WTC11 (cell line): ENCODE measurements at regions not wholly inside any gene's neighbourhood (a gene's known extent, or its start where the extent isn't known, plus 50 kb on each side); places are given as distances from the start of the nearest gene placed in this dataset.

ENCODE experiments used
- ATAC-seq: fragments of 200-7000 bp; cut with Tn5 transposase; 2 replicates; pipeline ENCODE4 v1.10.0; 2021; ENCODE audit warnings: mild to moderate bottlenecking, moderate library complexity
- CTCF ChIA-PET: fragments of 300-600 bp; sonication (Branson Sonifier 250); formaldehyde crosslinking; loops from one replicate; lab custom pipeline; 2021; ENCODE audit warnings: antibody characterized with exemption; lab: Charles Lee
- POLR2A ChIA-PET: fragments of 350-600 bp; sonication (Branson Sonifier 250); formaldehyde crosslinking; loops from one replicate; lab custom pipeline; 2021; ENCODE audit warnings: antibody characterized with exemption; lab: Charles Lee
- DNase-seq: peaks from one replicate; pipeline ENCODE4 v3.0.0; 2021; ENCODE audit warnings: low spot score
- H3K27ac Mint-ChIP-seq: 2 replicates; pipeline ENCODE4 v1.8.0; 2021; ENCODE audit warnings: mixed read lengths
- H3K27me3 Mint-ChIP-seq: 2 replicates; pipeline ENCODE4 v1.8.0; 2021; ENCODE audit warnings: low read depth, mild to moderate bottlenecking, moderate library complexity, mixed read lengths
- H3K36me3 Mint-ChIP-seq: 2 replicates; pipeline ENCODE4 v1.8.0; 2021; ENCODE audit warnings: mixed read lengths
- H3K4me1 Mint-ChIP-seq: 2 replicates; pipeline ENCODE4 v1.8.0; 2022; ENCODE audit warnings: mixed read lengths
- H3K4me3 Mint-ChIP-seq: 2 replicates; pipeline ENCODE4 v1.8.0; 2021; ENCODE audit warnings: mild to moderate bottlenecking, moderate library complexity, mixed read lengths
- H3K9me3 Mint-ChIP-seq: 2 replicates; pipeline ENCODE4 v1.8.0; 2021; ENCODE audit warnings: mixed read lengths
- ATF1 ChIP-seq: sonication (generic); formaldehyde crosslinking; IDR thresholded peaks from 2 replicates; pipeline ENCODE4 v1.8.1; 2023; ENCODE audit warnings: mild to moderate bottlenecking, moderate library complexity, missing genetic modification reagents
- ELF4 ChIP-seq: sonication (generic); formaldehyde crosslinking; IDR thresholded peaks from 2 replicates; pipeline ENCODE4 v1.8.1; 2022; ENCODE audit warnings: low read depth, mild to moderate bottlenecking, moderate library complexity, missing genetic modification reagents
- ESRRA ChIP-seq: sonication (generic); formaldehyde crosslinking; IDR thresholded peaks from 2 replicates; pipeline ENCODE4 v1.8.1; 2022; ENCODE audit warnings: mild to moderate bottlenecking, missing genetic modification reagents, borderline replicate concordance
- ETV6 ChIP-seq: sonication (generic); formaldehyde crosslinking; IDR thresholded peaks from 2 replicates; pipeline ENCODE4 v1.8.1; 2022; ENCODE audit warnings: mild to moderate bottlenecking, missing genetic modification reagents
- FOXJ3 ChIP-seq: sonication (generic); formaldehyde crosslinking; IDR thresholded peaks from 2 replicates; pipeline ENCODE4 v1.9.0; 2021; ENCODE audit warnings: missing genetic modification reagents, mild to moderate bottlenecking, borderline replicate concordance
- GTF2I ChIP-seq: fragments of 250-450 bp; sonication (Bioruptor Pico); conservative IDR thresholded peaks from 2 replicates; pipeline ENCODE4 v1.4.0; 2021; ENCODE audit warnings: mild to moderate bottlenecking
- JAZF1 ChIP-seq: fragments of 250-450 bp; sonication (Bioruptor Pico); IDR thresholded peaks from 2 replicates; pipeline ENCODE4 v1.9.0; 2021; ENCODE audit warnings: moderate library complexity, mild to moderate bottlenecking, inconsistent platforms
- SMAD4 ChIP-seq: sonication (generic); formaldehyde crosslinking; IDR thresholded peaks from 2 replicates; pipeline ENCODE4 v1.8.0; 2022; ENCODE audit warnings: mild to moderate bottlenecking, missing genetic modification reagents
- SOX15 ChIP-seq: fragments of 250-450 bp; sonication (Bioruptor Pico); IDR thresholded peaks from 2 replicates; pipeline ENCODE4 v1.9.0; 2021; ENCODE audit warnings: mild to moderate bottlenecking
- TP53 ChIP-seq: sonication (generic); formaldehyde crosslinking; IDR thresholded peaks from 2 replicates; pipeline ENCODE4 v1.8.1; 2023; ENCODE audit warnings: mild to moderate bottlenecking, missing genetic modification reagents
- ZNF396 ChIP-seq: fragments of 250-450 bp; sonication (Bioruptor Pico); IDR thresholded peaks from 2 replicates; pipeline ENCODE4 v1.8.0; 2021; ENCODE audit warnings: mild to moderate bottlenecking, moderate library complexity, borderline replicate concordance
- ZNF416 ChIP-seq: fragments of 250-450 bp; sonication (Bioruptor Pico); IDR thresholded peaks from 2 replicates; pipeline ENCODE4 v1.9.0; 2021; ENCODE audit warnings: mild to moderate bottlenecking, inconsistent platforms
- TF ChIP-seq, protein P1 (sequence below): sonication (generic); formaldehyde crosslinking; conservative IDR thresholded peaks from 2 replicates; pipeline ENCODE4 v1.8.1; 2022; ENCODE audit warnings: mild to moderate bottlenecking, missing genetic modification reagents
- TF ChIP-seq, protein P2 (sequence below): fragments of 250-450 bp; sonication (Bioruptor Pico); IDR thresholded peaks from 2 replicates; pipeline ENCODE4 v1.9.0; 2021; ENCODE audit warnings: mild to moderate bottlenecking
- TF ChIP-seq, protein P3 (sequence below): sonication (generic); formaldehyde crosslinking; IDR thresholded peaks from 2 replicates; pipeline ENCODE4 v1.8.1; 2022; ENCODE audit warnings: low read depth, missing genetic modification reagents, borderline replicate concordance
- TF ChIP-seq, protein P4 (sequence below): sonication (generic); formaldehyde crosslinking; conservative IDR thresholded peaks from 2 replicates; pipeline ENCODE4 v1.8.1; 2023; ENCODE audit warnings: mild to moderate bottlenecking, low read depth, missing genetic modification reagents, moderate library complexity
- TF ChIP-seq, protein P5 (sequence below): fragments of 250-450 bp; sonication (Bioruptor Pico); IDR thresholded peaks from 2 replicates; pipeline ENCODE4 v1.8.0; 2021; ENCODE audit warnings: mild to moderate bottlenecking
- TF ChIP-seq, protein P6 (sequence below): fragments of 250-450 bp; sonication (Bioruptor Pico); IDR thresholded peaks from 2 replicates; pipeline ENCODE4 v1.9.0; 2021; ENCODE audit warnings: mild to moderate bottlenecking
- TF ChIP-seq, protein P7 (sequence below): fragments of 250-450 bp; sonication (Bioruptor Pico); IDR thresholded peaks from 2 replicates; pipeline ENCODE4 v1.9.0; 2021; ENCODE audit warnings: moderate library complexity, mild to moderate bottlenecking, inconsistent platforms, borderline replicate concordance

DNA sequence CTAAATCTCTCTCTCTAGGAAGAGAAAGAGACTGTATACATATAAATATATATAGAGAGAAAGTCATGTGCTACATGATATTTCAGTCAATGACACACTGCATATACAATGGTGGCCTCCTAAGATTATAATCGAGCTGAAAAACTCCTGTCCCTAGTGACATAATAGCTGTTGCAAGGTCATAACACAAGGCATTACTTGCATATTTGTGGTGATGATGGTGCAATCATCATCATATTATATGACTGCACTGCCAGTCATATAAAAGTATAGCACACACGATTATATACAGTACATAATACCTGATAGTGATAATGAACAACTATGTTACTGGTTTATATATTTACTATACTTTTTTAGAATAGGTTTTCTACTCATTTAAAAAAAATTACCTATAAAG, 316.7 kb downstream of the FGFR2 start:
- POLR2A ChIA-PET: no interaction called here
- Mint-ChIP-seq H3K27ac (no peak overlapping the region), H3K9me3 (peaks cover 10% of the 10 kb centered on the region), H3K4me3 (no peak overlapping the region), H3K27me3 (no peaks in the 10 kb centered on the region), H3K4me1 (peaks cover 36% of the 10 kb centered on the region), H3K36me3 (peaks cover 2% of the 10 kb centered on the region)
- CTCF ChIA-PET: no interaction called here
- ATAC-seq (no peak), DNase-seq (no peak)
- TF ChIP-seq, protein P1, sequence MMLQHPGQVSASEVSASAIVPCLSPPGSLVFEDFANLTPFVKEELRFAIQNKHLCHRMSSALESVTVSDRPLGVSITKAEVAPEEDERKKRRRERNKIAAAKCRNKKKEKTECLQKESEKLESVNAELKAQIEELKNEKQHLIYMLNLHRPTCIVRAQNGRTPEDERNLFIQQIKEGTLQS (CRISPR knock-in tag): no peak
- TF ChIP-seq, protein P2, sequence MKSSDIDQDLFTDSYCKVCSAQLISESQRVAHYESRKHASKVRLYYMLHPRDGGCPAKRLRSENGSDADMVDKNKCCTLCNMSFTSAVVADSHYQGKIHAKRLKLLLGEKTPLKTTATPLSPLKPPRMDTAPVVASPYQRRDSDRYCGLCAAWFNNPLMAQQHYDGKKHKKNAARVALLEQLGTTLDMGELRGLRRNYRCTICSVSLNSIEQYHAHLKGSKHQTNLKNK (CRISPR knock-in tag): no peak
- TF ChIP-seq, protein P3, sequence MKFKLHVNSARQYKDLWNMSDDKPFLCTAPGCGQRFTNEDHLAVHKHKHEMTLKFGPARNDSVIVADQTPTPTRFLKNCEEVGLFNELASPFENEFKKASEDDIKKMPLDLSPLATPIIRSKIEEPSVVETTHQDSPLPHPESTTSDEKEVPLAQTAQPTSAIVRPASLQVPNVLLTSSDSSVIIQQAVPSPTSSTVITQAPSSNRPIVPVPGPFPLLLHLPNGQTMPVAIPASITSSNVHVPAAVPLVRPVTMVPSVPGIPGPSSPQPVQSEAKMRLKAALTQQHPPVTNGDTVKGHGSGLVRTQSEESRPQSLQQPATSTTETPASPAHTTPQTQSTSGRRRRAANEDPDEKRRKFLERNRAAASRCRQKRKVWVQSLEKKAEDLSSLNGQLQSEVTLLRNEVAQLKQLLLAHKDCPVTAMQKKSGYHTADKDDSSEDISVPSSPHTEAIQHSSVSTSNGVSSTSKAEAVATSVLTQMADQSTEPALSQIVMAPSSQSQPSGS: no peak
- TF ChIP-seq, protein P4, sequence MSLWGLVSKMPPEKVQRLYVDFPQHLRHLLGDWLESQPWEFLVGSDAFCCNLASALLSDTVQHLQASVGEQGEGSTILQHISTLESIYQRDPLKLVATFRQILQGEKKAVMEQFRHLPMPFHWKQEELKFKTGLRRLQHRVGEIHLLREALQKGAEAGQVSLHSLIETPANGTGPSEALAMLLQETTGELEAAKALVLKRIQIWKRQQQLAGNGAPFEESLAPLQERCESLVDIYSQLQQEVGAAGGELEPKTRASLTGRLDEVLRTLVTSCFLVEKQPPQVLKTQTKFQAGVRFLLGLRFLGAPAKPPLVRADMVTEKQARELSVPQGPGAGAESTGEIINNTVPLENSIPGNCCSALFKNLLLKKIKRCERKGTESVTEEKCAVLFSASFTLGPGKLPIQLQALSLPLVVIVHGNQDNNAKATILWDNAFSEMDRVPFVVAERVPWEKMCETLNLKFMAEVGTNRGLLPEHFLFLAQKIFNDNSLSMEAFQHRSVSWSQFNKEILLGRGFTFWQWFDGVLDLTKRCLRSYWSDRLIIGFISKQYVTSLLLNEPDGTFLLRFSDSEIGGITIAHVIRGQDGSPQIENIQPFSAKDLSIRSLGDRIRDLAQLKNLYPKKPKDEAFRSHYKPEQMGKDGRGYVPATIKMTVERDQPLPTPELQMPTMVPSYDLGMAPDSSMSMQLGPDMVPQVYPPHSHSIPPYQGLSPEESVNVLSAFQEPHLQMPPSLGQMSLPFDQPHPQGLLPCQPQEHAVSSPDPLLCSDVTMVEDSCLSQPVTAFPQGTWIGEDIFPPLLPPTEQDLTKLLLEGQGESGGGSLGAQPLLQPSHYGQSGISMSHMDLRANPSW (CRISPR knock-in tag): no peak
- TF ChIP-seq ZNF416 (CRISPR knock-in tag): no peak
- TF ChIP-seq, protein P5, sequence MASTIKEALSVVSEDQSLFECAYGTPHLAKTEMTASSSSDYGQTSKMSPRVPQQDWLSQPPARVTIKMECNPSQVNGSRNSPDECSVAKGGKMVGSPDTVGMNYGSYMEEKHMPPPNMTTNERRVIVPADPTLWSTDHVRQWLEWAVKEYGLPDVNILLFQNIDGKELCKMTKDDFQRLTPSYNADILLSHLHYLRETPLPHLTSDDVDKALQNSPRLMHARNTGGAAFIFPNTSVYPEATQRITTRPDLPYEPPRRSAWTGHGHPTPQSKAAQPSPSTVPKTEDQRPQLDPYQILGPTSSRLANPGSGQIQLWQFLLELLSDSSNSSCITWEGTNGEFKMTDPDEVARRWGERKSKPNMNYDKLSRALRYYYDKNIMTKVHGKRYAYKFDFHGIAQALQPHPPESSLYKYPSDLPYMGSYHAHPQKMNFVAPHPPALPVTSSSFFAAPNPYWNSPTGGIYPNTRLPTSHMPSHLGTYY: no peak
- TF ChIP-seq, protein P6, sequence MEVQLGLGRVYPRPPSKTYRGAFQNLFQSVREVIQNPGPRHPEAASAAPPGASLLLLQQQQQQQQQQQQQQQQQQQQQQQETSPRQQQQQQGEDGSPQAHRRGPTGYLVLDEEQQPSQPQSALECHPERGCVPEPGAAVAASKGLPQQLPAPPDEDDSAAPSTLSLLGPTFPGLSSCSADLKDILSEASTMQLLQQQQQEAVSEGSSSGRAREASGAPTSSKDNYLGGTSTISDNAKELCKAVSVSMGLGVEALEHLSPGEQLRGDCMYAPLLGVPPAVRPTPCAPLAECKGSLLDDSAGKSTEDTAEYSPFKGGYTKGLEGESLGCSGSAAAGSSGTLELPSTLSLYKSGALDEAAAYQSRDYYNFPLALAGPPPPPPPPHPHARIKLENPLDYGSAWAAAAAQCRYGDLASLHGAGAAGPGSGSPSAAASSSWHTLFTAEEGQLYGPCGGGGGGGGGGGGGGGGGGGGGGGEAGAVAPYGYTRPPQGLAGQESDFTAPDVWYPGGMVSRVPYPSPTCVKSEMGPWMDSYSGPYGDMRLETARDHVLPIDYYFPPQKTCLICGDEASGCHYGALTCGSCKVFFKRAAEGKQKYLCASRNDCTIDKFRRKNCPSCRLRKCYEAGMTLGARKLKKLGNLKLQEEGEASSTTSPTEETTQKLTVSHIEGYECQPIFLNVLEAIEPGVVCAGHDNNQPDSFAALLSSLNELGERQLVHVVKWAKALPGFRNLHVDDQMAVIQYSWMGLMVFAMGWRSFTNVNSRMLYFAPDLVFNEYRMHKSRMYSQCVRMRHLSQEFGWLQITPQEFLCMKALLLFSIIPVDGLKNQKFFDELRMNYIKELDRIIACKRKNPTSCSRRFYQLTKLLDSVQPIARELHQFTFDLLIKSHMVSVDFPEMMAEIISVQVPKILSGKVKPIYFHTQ (CRISPR knock-in tag): no peak
- TF ChIP-seq ELF4 (CRISPR knock-in tag): no peak
- no peak for TF ChIP-seq TP53 (CRISPR knock-in tag)
- TF ChIP-seq FOXJ3 (CRISPR knock-in tag): no peak
- TF ChIP-seq JAZF1: no peak
- no peak for TF ChIP-seq ATF1 (CRISPR knock-in tag)
- TF ChIP-seq GTF2I: no peak
- TF ChIP-seq ZNF396 (CRISPR knock-in tag): no peak
- TF ChIP-seq ETV6 (CRISPR knock-in tag): no peak
- TF ChIP-seq, protein P7, sequence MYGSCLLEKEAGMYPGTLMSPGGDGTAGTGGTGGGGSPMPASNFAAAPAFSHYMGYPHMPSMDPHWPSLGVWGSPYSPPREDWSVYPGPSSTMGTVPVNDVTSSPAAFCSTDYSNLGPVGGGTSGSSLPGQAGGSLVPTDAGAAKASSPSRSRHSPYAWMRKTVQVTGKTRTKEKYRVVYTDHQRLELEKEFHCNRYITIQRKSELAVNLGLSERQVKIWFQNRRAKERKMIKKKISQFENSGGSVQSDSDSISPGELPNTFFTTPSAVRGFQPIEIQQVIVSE: no peak
- TF ChIP-seq SOX15: no peak
- TF ChIP-seq ESRRA: no peak
- TF ChIP-seq SMAD4: no peak
